ENCODE measurements at regions not wholly inside any gene's neighbourhood (a gene's known extent, or its start where the extent isn't known, plus 50 kb on each side); places are given as distances from the start of the nearest gene placed in this dataset.

GRCh38 chrX:28223991-28224390 is 242.7 kb upstream of the DCAF8L1 start:
- no peak for TF ChIP-seq CTCF (IDR thresholded peaks at IDR 0.05; ENCODE audit: borderline replicate concordance, insufficient read depth, low read depth, low read length)

GRCh38 chrX:28223469-28223868 is 242.2 kb upstream of the DCAF8L1 start:
- TF ChIP-seq CTCF (IDR thresholded peaks at IDR 0.05; ENCODE audit: borderline replicate concordance, insufficient read depth, low read depth, low read length): no peak
- no peak overlapping the region for H3K4me3 ChIP-seq (ENCODE audit: low read depth, low read length)

More at GRCh38 chrX:28223991-28224390, 242.7 kb upstream of the DCAF8L1 start:
- no peak overlapping the region for H3K4me3 ChIP-seq (ENCODE audit: low read depth, low read length)

GRCh38 chrX:28205905-28206304 is 224.7 kb upstream of the DCAF8L1 start:
- no peak for TF ChIP-seq CTCF (IDR thresholded peaks at IDR 0.05; ENCODE audit: borderline replicate concordance, insufficient read depth, low read depth, low read length)
- no peak overlapping the region for H3K4me3 ChIP-seq (ENCODE audit: low read depth, low read length)

- H3K4me3 ChIP-seq (ENCODE audit: low read depth, low read length): no peak overlapping the region
- TF ChIP-seq CTCF (IDR thresholded peaks at IDR 0.05; ENCODE audit: borderline replicate concordance, insufficient read depth, low read depth, low read length): no peak
Measured at GRCh38 chrX:28205126-28205525, 223.9 kb upstream of the DCAF8L1 start.

- no peak for TF ChIP-seq CTCF (IDR thresholded peaks at IDR 0.05; ENCODE audit: borderline replicate concordance, insufficient read depth, low read depth, low read length)
- H3K4me3 ChIP-seq (ENCODE audit: low read depth, low read length): no peak overlapping the region
Measured at GRCh38 chrX:28189011-28189410, 207.8 kb upstream of the DCAF8L1 start.

- H3K4me3 ChIP-seq (ENCODE audit: low read depth, low read length): no peak overlapping the region
- no peak for TF ChIP-seq CTCF (IDR thresholded peaks at IDR 0.05; ENCODE audit: borderline replicate concordance, insufficient read depth, low read depth, low read length)
Measured at GRCh38 chrX:28188526-28188925, 207.3 kb upstream of the DCAF8L1 start.

GRCh38 chrX:28180096-28180495 is 198.8 kb upstream of the DCAF8L1 start:
- TF ChIP-seq CTCF (IDR thresholded peaks at IDR 0.05; ENCODE audit: borderline replicate concordance, insufficient read depth, low read depth, low read length): no peak
- no peak overlapping the region for H3K4me3 ChIP-seq (ENCODE audit: low read depth, low read length)

Data from GM12875 (cell line).